ENCODE measurements at regions not wholly inside any gene's neighbourhood (a gene's known extent, or its start where the extent isn't known, plus 50 kb on each side); places are given as distances from the start of the nearest gene placed in this dataset.

DNA sequence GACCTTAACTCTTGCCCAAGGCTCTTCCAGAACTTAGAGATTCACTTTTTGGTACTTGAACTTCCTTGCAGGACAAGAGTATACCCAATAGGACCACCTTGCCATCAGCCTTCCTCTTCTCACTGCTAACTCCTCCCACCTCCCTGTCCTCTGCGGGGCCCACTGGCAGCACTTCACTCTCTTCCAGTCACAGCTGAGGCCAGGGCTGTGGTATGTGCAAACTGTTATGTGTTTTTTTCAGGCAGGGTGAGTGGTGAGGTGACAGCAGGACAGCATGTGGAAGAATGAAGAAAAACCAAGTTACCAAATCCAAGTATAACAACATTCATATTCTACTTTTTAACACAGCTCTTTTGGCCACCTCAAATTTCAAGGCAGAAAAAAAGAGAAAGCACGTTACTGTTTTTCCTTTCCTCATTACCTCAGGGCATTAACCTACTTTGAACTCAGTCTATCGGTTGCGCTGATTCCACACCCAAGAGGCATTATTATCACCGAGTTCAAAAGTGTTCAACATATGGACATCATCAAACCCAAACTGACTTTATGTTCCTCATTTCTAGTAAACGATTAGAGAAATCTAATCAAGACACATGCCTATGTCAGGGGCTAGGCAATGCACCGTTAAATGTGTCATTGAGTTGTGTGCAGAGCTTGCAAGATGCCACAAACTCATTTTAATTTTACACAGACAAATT is 605.2 kb upstream of the SYT4 start:
- TF ChIP-seq POLR2AphosphoS5 (IDR thresholded peaks at IDR 0.05) (no peak), EP300 (IDR thresholded peaks at IDR 0.05) (no peak)
- TF ChIP-seq, protein P1, sequence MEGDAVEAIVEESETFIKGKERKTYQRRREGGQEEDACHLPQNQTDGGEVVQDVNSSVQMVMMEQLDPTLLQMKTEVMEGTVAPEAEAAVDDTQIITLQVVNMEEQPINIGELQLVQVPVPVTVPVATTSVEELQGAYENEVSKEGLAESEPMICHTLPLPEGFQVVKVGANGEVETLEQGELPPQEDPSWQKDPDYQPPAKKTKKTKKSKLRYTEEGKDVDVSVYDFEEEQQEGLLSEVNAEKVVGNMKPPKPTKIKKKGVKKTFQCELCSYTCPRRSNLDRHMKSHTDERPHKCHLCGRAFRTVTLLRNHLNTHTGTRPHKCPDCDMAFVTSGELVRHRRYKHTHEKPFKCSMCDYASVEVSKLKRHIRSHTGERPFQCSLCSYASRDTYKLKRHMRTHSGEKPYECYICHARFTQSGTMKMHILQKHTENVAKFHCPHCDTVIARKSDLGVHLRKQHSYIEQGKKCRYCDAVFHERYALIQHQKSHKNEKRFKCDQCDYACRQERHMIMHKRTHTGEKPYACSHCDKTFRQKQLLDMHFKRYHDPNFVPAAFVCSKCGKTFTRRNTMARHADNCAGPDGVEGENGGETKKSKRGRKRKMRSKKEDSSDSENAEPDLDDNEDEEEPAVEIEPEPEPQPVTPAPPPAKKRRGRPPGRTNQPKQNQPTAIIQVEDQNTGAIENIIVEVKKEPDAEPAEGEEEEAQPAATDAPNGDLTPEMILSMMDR (IDR thresholded peaks at IDR 0.05), result no peak

All from suprapubic skin (tissue), 4 donors.